Endothelial cell of umbilical vein (primary cell): ENCODE measurements at regions not wholly inside any gene's neighbourhood (a gene's known extent, or its start where the extent isn't known, plus 50 kb on each side); places are given as distances from the start of the nearest gene placed in this dataset.

ENCODE experiments used
- BruUV-seq: library from RNA; stranded (reverse); fragments of 400-500 nt; replicated peaks from 2 replicates; lab custom pipeline; 2021; lab: Mats Ljungman, UMichigan
- CTCF ChIA-PET: fragments of 300-600, 350-600 bp; sonication (Branson Sonifier 250); formaldehyde crosslinking; loops from one replicate; lab custom pipeline; 2021; ENCODE audit warnings: antibody characterized with exemption, inconsistent platforms; lab: Charles Lee
- POLR2A ChIA-PET: fragments of 300-600, 350-600 bp; sonication (Branson Sonifier 250); formaldehyde crosslinking; loops from one replicate; lab custom pipeline; 2021; ENCODE audit warnings: antibody characterized with exemption, inconsistent platforms; lab: Charles Lee
- DNase-seq: peaks from one replicate; pipeline ENCODE4 v3.0.0-alpha.2; 2011; ENCODE audit warnings: low read depth, low spot score
- FAIRE-seq: peaks from 2 replicates; lab custom pipeline; 2011; peaks lifted over from hg19 to GRCh38; lab: Jason Lieb, UNC
- H2AFZ ChIP-seq: 2 replicates; pipeline ENCODE4 v1.6.0; 2012; ENCODE audit warnings: low read depth, low read length, control low read depth, inconsistent platforms
- H3K27ac ChIP-seq: 2 replicates; pipeline ENCODE4 v1.5.1; 2011; ENCODE audit warnings: low read depth, mild to moderate bottlenecking, control low read depth, low read length, moderate library complexity; ENCODE audit not compliant: insufficient read depth
- H3K27me3 ChIP-seq, 2 experiments: 2 replicates each; pipeline versions ENCODE4 v1.6.0 to v1.6.1; 2011; ENCODE audit warnings: low read length in 2 of 2, mixed read lengths in 1 of 2; ENCODE audit not compliant: control insufficient read depth in 2 of 2, insufficient read depth in 2 of 2
- H3K36me3 ChIP-seq, 2 experiments: 2 replicates in 1 of 2; 3 replicates in 1 of 2; pipeline ENCODE4 v1.5.1; 2011; ENCODE audit warnings: low read length in 2 of 2, mild to moderate bottlenecking in 1 of 2, moderate library complexity in 1 of 2; ENCODE audit not compliant: control insufficient read depth in 2 of 2, insufficient read depth in 2 of 2; ENCODE audit errors: extremely low read depth in 1 of 2
- H3K4me1 ChIP-seq: 3 replicates; pipeline ENCODE4 v1.5.1; 2011; ENCODE audit warnings: mild to moderate bottlenecking, low read length; ENCODE audit not compliant: control insufficient read depth, insufficient read depth; ENCODE audit errors: extremely low read depth
- H3K4me2 ChIP-seq: 2 replicates; pipeline ENCODE4 v1.6.1; 2011; ENCODE audit warnings: low read length, control low read depth, mixed read lengths; ENCODE audit not compliant: insufficient read depth
- H3K4me3 ChIP-seq, 3 experiments: fragments of 200-600 bp in 1 of 3; sonication (generic), shearing (Covaris generic) in 1 of 3; replicated peaks in 1 of 3; 2 replicates each; pipeline ENCODE4 v1.5.1; 2011 to 2016; ENCODE audit warnings: control low read depth in 3 of 3, low read length in 3 of 3, mild to moderate bottlenecking in 2 of 3, inconsistent platforms in 1 of 3, low read depth in 1 of 3, moderate library complexity in 1 of 3; ENCODE audit not compliant: insufficient read depth in 1 of 3
- H3K79me2 ChIP-seq: 2 replicates; pipeline ENCODE4 v1.6.0; 2012; ENCODE audit warnings: low read length, inconsistent platforms; ENCODE audit not compliant: control insufficient read depth, insufficient read depth
- H3K9ac ChIP-seq: replicated peaks from 2 replicates; pipeline ENCODE3; 2011; ENCODE audit warnings: low read length, control low read depth; ENCODE audit not compliant: insufficient read depth; ENCODE audit errors: extremely low read depth
- H3K9me1 ChIP-seq: replicated peaks from 3 replicates; pipeline ENCODE4 v1.6.0; 2011; ENCODE audit warnings: mild to moderate bottlenecking, low read length; ENCODE audit not compliant: control insufficient read depth, insufficient read depth; ENCODE audit errors: extremely low read depth
- H3K9me3 ChIP-seq: replicated peaks from 2 replicates; pipeline ENCODE4 v1.5.1; 2012; ENCODE audit warnings: low read length, inconsistent platforms; ENCODE audit not compliant: control insufficient read depth, insufficient read depth
- H4K20me1 ChIP-seq: replicated peaks from 2 replicates; pipeline ENCODE3; 2011; ENCODE audit warnings: mild to moderate bottlenecking, low read length; ENCODE audit not compliant: control insufficient read depth, insufficient read depth; ENCODE audit errors: extremely low read depth
- EZH2 ChIP-seq: IDR thresholded peaks from 2 replicates; pipeline ENCODE4 v1.6.1; 2012; ENCODE audit warnings: borderline replicate concordance, low read depth, mild to moderate bottlenecking, moderate library complexity, low read length, inconsistent platforms; ENCODE audit not compliant: severe bottlenecking
- FOS ChIP-seq: IDR thresholded peaks from 2 replicates; pipeline ENCODE4 v1.6.1; 2011; ENCODE audit warnings: mild to moderate bottlenecking, low read length, moderate library complexity, borderline replicate concordance; ENCODE audit not compliant: insufficient read depth
- GATA2 ChIP-seq: IDR thresholded peaks from 2 replicates; pipeline ENCODE4 v1.7.0; 2011; ENCODE audit warnings: low read depth, mild to moderate bottlenecking, moderate library complexity, mixed read lengths, low read length; ENCODE audit not compliant: insufficient read length, insufficient read depth
- JUN ChIP-seq: IDR thresholded peaks from 2 replicates; pipeline ENCODE4 v1.6.1; 2011; ENCODE audit warnings: borderline replicate concordance, low read depth; ENCODE audit not compliant: insufficient read length, insufficient read depth
- MYC ChIP-seq: IDR thresholded peaks from one replicate; pipeline ENCODE4 v1.6.1; 2011; ENCODE audit warnings: mild to moderate bottlenecking, low read depth, low read length
- POLR2AphosphoS5 ChIP-seq: IDR thresholded peaks from 2 replicates; pipeline ENCODE4 v1.6.1; 2012; ENCODE audit warnings: low read depth, mild to moderate bottlenecking, control low read depth, low read length, moderate library complexity; ENCODE audit not compliant: insufficient read depth
- dilution Hi-C: fragments of 300-500 bp; cut with MboI; formaldehyde crosslinking; loops from one replicate; pipeline ENCODE4 v1.15.0; 2019; ENCODE audit warnings: low sequenced_read_pairs; ENCODE audit not compliant: extremely low pct_ligation_motif_present
- intact Hi-C: fragments of 100-400 bp; cut with micrococcal nuclease; formaldehyde crosslinking; loops from one replicate; pipeline ENCODE4 v1.10.0; 2022
- TF ChIP-seq, protein P1 (sequence below): IDR thresholded peaks from 2 replicates; pipeline ENCODE4 v1.6.1; 2011; ENCODE audit not compliant: insufficient read depth, insufficient read length
- TF ChIP-seq, protein P2 (sequence below), 2 donors: IDR thresholded peaks; 1 replicate in 1 of 2; 2 replicates in 1 of 2; pipeline ENCODE4 v1.5.1; 2011; ENCODE audit warnings: low read length in 2 of 2, mild to moderate bottlenecking in 2 of 2, moderate library complexity in 2 of 2, control low read depth in 1 of 2, inconsistent platforms in 1 of 2, low read depth in 1 of 2; ENCODE audit not compliant: insufficient read depth in 1 of 2; ENCODE audit errors: extremely low read depth in 1 of 2

DNA sequence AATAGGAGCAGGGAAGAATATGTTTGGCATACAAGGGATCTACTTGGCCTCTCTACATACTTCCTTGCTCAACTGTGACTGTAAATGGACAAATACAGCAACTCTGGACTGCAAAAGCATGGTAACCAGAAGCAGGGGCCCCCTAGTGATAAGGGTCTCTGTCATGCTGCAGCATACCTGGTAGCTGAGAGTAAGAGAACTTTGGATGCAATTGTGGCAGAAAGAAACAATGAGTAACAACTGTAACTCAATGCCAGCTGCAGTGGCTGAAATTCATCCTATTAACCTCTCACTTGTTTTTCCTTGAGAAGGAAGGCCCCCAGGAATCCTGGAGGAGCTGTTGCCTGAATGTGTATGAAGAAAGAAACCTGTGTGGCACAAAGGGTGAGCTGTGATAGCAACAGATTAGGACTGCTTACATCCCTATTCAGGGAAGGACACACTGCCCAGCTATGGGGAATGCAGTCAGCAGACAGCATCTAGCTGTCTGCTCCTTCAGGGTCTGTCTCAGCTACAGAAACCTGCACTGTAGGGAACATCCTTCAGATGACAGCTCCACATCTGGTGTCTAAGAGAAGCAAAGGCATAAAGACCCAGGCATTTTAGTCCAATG, 468.1 kb upstream of the ACTBL2 start:
- ChIA-PET POLR2A (interaction anchor here (0.9 kb wide), 1 partner anchor 508 kb away, joined by 5 read pairs; no protein-coding TSS in a partner anchor), CTCF (interaction anchor here (0.8 kb wide), 2 partner anchors 10 to 509 kb away, joined by 3 read pairs; partner anchors contain the start of gene PLK2)
- peaks cover 4% of the 10 kb centered on the region for H3K4me1 ChIP-seq
- no peaks in the 10 kb centered on the region for H3K9me3 ChIP-seq
- no peaks in the 10 kb centered on the region for H3K79me2 ChIP-seq
- no peak overlapping the region for H3K9ac ChIP-seq
- no peak overlapping the region for H3K4me3 ChIP-seq
- H3K27me3 ChIP-seq: peaks cover 0 to 2% of the 10 kb centered on the region in 2 experiments
- intact Hi-C loops: no loop called here
- no peaks in the 10 kb centered on the region for H4K20me1 ChIP-seq
- DNase-seq: no peak
- H2AFZ ChIP-seq: no peak overlapping the region
- BruUV-seq: no TSS peak
- no peak overlapping the region for H3K27ac ChIP-seq
- no peak overlapping the region for H3K4me2 ChIP-seq
- no peaks in the 10 kb centered on the region for H3K9me1 ChIP-seq
- no peaks in the 10 kb centered on the region for H3K36me3 ChIP-seq
- TF ChIP-seq EZH2 (no peak), JUN (no peak), GATA2 (no peak), POLR2AphosphoS5 (no peak), FOS (no peak), MYC (no peak)
- TF ChIP-seq, protein P1, sequence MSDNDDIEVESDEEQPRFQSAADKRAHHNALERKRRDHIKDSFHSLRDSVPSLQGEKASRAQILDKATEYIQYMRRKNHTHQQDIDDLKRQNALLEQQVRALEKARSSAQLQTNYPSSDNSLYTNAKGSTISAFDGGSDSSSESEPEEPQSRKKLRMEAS: no peak
- TF ChIP-seq, protein P2, sequence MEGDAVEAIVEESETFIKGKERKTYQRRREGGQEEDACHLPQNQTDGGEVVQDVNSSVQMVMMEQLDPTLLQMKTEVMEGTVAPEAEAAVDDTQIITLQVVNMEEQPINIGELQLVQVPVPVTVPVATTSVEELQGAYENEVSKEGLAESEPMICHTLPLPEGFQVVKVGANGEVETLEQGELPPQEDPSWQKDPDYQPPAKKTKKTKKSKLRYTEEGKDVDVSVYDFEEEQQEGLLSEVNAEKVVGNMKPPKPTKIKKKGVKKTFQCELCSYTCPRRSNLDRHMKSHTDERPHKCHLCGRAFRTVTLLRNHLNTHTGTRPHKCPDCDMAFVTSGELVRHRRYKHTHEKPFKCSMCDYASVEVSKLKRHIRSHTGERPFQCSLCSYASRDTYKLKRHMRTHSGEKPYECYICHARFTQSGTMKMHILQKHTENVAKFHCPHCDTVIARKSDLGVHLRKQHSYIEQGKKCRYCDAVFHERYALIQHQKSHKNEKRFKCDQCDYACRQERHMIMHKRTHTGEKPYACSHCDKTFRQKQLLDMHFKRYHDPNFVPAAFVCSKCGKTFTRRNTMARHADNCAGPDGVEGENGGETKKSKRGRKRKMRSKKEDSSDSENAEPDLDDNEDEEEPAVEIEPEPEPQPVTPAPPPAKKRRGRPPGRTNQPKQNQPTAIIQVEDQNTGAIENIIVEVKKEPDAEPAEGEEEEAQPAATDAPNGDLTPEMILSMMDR (IDR thresholded peaks at IDR 0.05; ENCODE audit: extremely low read depth in 1 of 2, insufficient read depth in 1 of 2, low read depth in 1 of 2, low read length in 2 of 2): no peak
- FAIRE-seq: no peak
- dilution Hi-C loops: no loop called here
